KBM-7 (cell line): ENCODE measurements at regions not wholly inside any gene's neighbourhood (a gene's known extent, or its start where the extent isn't known, plus 50 kb on each side); places are given as distances from the start of the nearest gene placed in this dataset.
"Not testable (repeated sequence)": the region's sequence is repeated elsewhere in the genome, so short reads cannot be mapped to it uniquely, and the experiment has no call there.

Source experiments
- DNase-seq: peaks from one replicate; pipeline ENCODE4 v3.0.0-alpha.2; 2015
- in situ Hi-C: fragments of 300-500 bp; cut with MboI; formaldehyde crosslinking; loops from 2 replicates; pipeline ENCODE4 v1.14.3; 2020; ENCODE audit warnings: low sequenced_read_pairs, low pct_unique_long_range_greater_than_20kb, mixed read lengths

GRCh38 chr3:194872669-194872977 is 186.9 kb downstream of the FAM43A start:
- in situ Hi-C loops, result no loop called here
- no peak for DNase-seq

GRCh38 chr3:194873474-194873873 is 187.8 kb downstream of the FAM43A start:
- DNase-seq, in situ Hi-C loops: not testable (repeated sequence)

GRCh38 chr3:194874206-194874605 is 188.5 kb downstream of the FAM43A start:
- in situ Hi-C loops, result no loop called here

GRCh38 chr3:194874783-194875182 is 189.1 kb downstream of the FAM43A start:
- no peak for DNase-seq
- in situ Hi-C loops, result no loop called here

More at GRCh38 chr3:194874206-194874605, 188.5 kb downstream of the FAM43A start:
- no peak for DNase-seq

GRCh38 chr3:194875581-194876402 is 190.1 kb downstream of the FAM43A start:
- no peak for DNase-seq
- in situ Hi-C loops, result no loop called here

GRCh38 chr3:194876403-194877095 is 190.9 kb downstream of the FAM43A start:
- in situ Hi-C loops, result no loop called here
- no peak for DNase-seq

GRCh38 chr3:194877291-194878119 is 191.8 kb downstream of the FAM43A start:
- no peak for DNase-seq
- in situ Hi-C loops, result no loop called here

GRCh38 chr3:194879126-194879877 is 193.6 kb downstream of the FAM43A start:
- peak; percentile 83 for DNase-seq
- in situ Hi-C loops, result no loop called here

- peak; percentile 68 for DNase-seq
- in situ Hi-C loops, result no loop called here
These were observed 194.6 kb downstream of the FAM43A start for GRCh38 chr3:194879991-194880939.

GRCh38 chr3:194880940-194881925 is 195.6 kb downstream of the FAM43A start:
- DNase-seq, result peak; percentile 35
- in situ Hi-C loops, result no loop called here

GRCh38 chr3:194884649-194885315 is 199.1 kb downstream of the FAM43A start:
- in situ Hi-C loops, result no loop called here
- no peak for DNase-seq

- in situ Hi-C loops, result no loop called here
- DNase-seq, result no peak
These were observed 200.1 kb downstream of the FAM43A start for GRCh38 chr3:194885766-194886165.

GRCh38 chr3:194886836-194887235 is 201.2 kb downstream of the FAM43A start:
- DNase-seq, result no peak
- in situ Hi-C loops, result no loop called here

- in situ Hi-C loops, DNase-seq: not testable (repeated sequence)
These were observed 202.4 kb downstream of the FAM43A start for GRCh38 chr3:194888062-194888461.

- no peak for DNase-seq
- in situ Hi-C loops, result no loop called here
These were observed 203.2 kb downstream of the FAM43A start for GRCh38 chr3:194888916-194889315.

- DNase-seq, result no peak
- in situ Hi-C loops, result no loop called here
These were observed 204.4 kb downstream of the FAM43A start for GRCh38 chr3:194890091-194890490.
